NCI-H187 (cell line): ENCODE measurements at regions not wholly inside any gene's neighbourhood (a gene's known extent, or its start where the extent isn't known, plus 50 kb on each side); places are given as distances from the start of the nearest gene placed in this dataset.
"Not testable (repeated sequence)": the region's sequence is repeated elsewhere in the genome, so short reads cannot be mapped to it uniquely, and the experiment has no call there.

ENCODE experiments used
- DNase-seq, 2 experiments: peaks; one replicate each; lab custom pipeline; 2025; lab: John Stamatoyannopoulos, UW

DNA sequence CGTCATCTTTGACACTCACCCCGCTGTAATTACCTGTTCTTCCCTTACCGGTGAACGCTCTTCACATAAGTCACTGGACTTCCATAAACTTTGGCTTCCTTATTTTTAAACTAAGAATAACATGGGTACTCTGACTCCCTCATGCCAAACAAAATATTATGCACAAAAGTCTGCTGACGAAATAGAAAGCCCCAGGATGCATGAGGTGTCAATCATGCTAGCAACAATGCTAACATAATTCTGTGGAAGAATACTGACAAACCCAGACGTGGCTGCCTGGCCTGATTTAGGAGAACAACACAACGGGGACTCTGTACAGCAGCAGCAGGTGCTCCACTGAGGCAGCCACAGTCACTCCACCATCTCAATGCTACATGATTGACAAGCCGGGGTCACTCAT lies 137.5 kb downstream of the CCDC71L start:
- DNase-seq, result no peak

DNA sequence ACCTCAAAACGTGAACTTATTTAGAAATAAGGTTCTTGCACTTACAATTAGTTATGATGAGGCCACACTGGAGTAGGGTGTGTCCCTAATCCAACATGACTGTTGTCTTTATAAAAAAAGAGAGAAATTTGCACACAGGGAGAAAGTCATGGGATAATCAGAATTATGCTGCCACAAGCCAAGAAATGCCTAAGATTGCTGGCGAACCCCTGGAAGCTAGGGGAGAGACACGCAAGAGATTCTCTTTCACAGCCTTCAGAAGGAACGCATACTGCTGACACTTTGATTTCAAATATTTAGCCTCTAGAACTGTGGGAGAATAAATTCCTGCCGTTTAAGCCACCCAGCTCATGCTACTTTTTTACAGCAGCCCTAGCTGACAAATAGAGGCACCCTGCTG lies 138.3 kb downstream of the CCDC71L start:
- no peak for DNase-seq

DNA sequence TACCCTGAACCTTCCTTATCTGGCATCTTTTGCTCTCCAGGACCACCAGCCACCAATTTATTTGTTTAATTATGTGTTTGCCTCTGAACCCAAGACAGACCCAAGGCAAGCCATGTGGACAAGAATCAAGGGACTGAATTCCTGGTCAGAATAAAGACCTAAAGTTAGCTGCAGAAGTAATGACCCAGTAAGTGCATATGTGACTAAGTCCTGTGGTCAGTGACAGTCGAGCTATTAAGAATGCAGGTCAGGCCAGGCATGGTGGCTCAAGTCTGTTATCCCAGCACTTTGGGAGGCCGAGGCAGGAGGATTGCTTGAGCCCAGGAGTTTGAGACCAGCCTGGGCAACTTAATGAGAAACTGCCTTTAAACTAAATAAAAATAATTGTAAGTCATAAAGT lies 139.4 kb downstream of the CCDC71L start:
- no peak for DNase-seq

DNA sequence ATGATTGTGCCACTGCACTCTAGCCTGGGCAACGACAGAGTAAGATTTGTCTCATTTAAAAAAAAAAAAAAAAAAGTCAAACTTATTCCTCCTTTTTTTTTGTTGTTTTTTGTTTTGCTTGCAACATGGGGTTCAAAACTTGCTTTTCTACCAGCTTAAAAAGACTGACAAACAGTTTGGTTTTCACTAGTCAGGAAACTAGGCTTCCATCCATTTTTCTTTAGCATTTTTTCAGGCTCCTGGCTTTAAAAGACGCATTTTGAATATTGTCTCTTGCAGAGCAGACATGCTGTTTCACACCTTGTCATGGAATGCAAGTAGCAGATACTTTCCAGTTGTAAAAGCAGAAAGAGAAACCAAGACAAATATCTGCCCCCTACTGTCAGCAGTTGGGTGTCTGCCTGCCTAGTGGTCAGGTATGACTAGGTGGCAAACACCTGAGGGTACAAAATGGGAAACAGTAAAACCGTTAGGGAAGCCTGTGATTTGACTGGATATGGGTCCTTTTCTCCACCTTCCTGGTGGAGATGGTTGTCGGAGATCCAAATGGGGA lies 139.9 kb downstream of the CCDC71L start:
- DNase-seq, result no peak

DNA sequence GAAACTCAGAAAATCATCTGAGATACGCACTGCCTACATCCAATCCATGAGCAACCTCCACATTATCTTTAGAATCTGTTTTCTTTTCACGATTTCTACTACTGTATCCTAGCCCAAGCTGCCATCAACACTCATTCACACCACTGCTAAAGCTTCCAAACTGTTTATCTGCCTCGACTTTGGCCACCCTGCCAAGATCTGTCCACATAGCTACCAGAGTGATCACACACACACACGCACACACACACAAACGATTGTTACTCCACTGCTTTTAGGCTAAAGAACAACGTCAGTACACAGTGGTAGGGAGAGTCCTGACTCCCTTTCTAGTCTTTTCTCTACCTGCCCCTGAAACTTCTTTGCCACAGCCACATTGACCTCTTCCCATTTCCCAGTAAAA lies 142.0 kb downstream of the CCDC71L start:
- DNase-seq, result no peak

DNA sequence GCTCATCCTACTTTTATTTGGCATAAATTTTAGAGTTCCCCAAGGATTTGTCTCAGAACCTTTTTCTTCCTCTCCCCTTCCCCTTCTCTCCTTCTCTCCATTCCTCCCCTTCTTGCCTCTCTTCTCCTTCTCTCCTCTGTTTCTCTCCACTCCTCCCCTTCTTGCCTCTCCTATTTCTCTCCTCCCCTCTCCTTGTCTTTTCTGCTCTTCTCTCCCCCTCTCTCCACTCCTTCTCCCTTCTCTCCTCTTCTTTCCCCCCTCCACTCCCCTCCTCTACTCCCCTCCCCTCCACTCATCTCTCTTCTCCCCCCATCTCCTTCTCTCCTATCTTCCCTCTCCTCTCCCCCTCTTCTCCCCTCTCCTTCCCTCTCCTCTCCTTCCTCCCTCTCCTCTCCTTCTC lies 142.7 kb downstream of the CCDC71L start:
- DNase-seq, result no peak

DNA sequence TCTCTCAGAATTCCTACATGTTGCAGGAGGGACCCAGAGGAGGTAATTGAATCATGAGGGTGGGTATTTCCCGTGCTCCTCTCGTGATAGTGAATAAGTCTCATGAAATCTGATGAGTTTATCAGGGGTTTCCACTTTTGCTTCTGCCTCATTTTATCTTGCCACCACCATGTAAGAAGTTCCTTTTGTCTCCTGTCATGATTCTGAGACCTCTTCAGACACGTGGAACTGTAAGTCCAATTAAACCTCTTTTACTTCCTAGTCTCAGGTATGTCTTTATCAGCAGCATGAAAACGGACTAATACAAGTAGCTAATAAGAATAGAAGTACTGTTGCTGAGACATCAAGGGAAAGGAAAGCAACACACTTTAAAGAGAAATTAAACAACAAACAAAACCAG lies 143.4 kb downstream of the CCDC71L start:
- DNase-seq, result no peak

DNA sequence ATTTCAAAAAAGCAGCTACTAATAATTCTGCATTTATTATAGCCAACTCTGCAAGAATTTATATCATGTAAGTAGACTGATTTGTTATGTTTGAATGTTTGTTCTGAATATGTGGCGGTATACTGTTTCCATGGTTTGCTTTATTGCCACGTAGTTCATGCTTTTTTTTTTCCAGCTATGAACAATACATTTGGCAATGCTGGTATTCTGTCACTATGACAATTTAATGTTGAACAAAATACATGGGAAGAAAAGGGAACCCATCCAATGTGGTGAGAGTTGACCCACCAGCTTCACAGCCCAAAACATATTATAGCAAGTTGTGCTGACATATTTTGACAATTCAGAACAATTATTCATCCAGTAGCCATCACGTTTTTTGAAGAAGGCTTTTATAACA lies 145.6 kb downstream of the CCDC71L start:
- DNase-seq, result no peak

DNA sequence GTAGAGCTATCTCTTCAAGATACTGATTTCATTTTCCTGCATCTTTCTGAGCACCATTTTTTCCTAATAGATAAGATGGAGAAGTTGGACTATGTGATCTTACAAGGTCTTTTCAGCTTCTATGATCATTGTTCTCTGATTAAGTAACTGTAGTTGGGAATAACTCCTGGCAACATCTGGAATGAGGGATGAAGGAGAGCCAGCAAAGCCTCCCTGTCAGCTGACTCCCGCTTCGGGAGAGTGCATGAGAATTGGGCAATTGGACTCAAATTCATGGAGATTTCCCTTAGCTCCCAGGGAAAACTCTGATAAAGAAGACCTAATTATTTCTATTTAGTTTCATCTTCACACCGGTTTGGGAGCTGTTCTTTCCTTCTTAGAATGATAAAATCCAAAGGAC lies 146.1 kb downstream of the CCDC71L start:
- DNase-seq, result no peak

DNA sequence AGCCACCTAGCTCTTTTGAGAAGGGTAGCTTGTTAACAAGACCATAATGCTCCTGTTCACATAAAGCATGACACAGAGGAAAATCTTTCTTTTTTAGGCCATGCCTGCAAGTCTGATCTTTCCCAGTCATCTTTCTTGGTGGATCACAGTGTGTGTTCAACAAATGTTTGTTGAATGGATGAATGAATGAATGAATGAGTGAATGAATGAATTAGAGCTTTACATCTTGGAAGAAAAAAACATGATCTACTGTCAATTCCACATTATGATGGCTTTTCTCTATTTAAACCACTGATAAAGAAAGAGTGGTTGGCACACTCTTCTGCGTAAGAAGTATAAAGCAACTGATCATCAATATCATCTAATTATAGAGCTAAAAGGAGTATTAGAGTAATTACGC lies 148.7 kb downstream of the CCDC71L start:
- no peak for DNase-seq

DNA sequence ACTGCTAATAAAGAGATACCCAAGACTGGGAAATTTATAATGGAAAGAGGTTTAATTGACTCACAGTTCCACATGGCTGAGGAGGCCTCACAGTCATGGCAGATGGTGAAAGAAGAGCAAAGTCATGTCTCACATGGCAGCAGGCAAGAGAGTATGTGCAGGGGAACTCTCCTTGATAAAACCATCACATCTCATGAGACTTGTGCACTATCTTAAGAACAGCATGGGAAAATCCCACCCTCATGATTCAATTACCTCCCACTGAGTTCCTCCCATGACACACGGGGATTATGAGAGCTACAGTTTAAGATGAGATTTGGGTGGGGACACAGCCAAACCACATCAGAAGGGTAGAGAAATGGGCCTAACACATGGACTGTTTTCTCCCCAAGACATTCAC lies 156.3 kb downstream of the CCDC71L start:
- no peak for DNase-seq

DNA sequence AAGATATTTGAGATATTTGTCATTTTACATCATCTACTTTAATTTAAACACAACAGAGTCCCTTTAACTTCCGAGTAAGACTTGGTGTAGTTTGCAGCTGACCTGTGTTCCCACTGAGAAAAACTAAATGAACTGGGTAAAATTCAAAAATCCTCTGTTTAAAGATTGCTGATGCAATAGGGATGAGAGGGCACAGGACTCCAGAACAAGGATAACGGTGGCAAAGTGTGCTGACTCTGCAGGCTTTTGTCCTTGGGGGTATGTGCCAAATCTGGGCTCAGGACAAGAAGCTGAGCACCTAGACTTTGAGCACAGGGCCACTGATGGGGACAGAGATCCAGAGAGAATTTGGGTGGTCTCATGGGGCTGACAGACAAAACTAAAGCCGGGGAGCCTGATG lies 156.8 kb downstream of the CCDC71L start:
- DNase-seq, result no peak

DNA sequence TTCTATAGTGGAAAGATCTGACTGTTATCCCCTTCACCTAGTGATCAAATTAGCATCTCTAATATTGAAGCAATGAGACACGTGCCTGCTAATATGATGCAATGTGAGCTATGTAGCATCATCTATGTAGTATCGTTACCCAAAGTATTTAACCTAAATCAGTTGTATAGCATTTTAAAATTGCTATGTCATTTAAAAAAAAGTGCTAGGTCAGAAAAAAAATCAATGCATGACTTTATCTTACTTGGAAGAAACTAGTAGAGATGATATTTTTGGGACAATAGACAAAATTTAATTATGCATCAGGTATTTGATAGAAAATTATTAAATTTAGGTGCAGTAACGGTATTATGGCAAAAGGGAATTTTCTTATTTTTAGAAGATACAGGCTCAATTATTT lies 157.3 kb downstream of the CCDC71L start:
- DNase-seq, result no peak

DNA sequence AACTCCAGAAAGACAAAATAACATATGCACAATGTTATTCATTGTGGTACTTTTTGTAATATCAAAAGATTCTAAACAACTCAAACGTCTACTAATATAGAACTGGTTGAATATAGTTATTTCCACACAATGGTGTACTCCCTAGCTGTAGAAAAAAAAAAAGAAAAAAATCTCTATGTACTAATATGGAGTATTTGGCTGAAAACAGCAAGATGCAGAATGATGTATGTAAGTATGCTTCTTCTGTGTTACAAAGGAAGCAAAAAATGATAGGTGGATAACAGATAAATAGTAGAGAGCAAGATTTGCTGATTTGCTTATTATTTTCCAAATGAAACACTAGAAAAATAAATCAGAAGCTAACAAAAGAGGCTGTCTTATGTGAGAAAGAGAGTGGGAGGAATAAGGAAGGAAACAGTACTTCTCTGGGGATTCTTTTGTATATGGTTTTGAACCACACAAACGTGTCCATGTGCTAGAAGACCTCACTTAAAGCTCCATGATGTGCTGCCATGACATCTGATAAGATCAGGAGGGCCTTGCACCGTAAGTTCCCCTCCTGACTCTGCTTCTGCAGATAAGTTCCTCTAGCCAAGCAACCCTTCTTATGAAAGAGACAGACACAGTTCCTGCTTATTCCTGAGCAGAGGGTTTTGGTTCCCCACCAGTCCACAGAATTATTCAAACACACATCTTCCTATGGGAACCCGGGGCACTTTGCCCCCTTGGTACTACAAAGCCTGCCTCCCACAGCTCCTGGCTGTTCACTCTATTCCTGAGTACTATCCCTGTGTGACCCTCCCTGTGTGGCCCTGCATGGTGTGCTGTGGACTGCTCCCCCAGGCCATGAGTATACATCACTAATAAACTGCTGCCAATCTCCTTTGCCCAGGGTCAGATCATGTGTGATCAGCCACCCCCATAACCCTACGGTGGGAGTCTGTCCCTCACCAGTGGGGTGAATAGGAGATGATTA lies 159.1 kb downstream of the CCDC71L start:
- no peak for DNase-seq

DNA sequence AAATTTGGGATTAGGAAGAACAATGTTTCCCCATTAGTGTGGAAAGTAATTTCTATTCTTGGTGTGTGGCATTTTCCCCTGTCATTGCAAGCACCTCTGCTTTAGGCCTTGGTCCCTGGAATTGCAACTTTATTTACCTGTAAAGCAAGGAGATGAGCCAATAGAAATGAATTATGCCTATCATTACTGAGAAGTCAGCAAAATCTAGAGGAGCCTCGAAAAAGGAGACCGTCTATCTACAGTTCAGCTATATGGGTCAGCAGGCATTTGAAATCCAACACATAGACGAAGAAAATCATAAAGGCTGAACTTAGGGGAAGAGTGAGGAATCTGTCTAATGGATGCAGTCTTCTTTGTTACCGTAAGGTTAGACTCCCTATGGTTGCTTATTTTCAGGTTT lies 161.1 kb downstream of the CCDC71L start:
- no peak for DNase-seq

DNA sequence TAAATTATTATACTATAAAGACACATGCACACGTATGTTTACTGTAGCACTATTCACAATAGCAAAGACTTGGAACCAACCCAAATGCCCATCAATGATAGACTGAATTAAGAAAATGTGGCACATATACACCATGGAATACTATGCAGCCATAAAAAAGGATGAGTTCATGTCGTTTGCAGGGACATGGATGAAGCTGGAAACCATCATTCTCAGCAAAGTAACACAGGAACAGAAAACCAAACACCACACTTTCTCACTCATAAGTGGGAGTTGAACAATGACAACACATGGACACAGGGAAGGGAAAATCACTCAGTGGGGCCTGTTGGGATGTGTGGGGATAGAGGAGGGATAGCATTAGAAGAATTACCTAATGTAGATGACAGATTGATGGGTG lies 163.0 kb downstream of the CCDC71L start:
- not testable (repeated sequence) for DNase-seq

DNA sequence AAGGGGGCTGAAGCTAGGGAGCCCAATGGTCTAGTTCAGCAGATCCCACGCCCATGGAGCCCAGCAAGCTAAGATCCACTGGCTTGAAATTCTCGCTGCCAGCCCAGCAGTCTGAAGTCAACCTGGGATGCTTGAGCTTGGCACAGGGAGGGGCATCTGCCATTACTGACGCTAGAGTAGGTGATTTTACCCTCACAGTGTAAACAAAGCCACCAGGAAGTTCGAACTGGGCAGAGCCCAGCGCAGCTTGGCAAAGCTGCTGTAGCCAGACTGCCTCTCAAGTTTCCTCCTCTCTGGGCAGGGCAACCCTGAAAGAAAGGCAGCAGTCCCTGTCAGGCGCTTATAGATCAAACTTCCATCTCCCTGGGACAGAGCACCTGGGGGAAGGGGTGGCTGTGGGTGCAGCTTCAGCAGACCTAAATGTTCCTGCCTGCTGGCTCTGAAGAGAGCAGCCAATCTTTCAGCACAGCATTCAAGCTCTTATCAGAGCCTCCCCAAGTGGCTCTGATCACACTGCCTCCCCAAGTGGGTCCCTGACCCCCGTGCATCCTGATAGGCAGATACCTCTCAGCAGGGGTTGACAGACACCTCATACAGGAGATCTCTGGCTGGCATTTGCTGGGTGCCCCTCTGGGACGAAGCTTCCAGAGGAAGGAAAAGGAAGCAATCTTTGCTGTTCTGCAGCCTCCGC lies 167.8 kb downstream of the CCDC71L start:
- no peak for DNase-seq

DNA sequence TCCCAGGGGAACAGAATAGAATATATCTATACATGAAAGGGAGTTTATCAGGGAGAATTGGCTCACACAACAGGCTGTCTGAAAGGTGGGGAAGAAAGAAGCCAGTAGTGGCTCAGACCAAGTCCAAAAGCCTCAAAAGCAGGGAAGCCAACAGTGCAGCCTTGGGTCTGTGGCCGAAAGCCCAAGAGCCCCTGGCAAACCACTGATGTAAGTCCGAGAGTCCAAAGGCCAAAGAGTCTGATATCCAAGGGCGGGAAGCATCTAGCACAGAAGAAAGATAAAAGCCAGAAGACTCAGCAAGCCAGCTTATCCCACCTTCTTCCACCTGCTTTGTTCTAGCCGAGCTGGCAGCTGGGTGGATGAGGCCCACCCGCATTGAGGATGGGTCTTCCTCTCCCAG lies 172.5 kb downstream of the CCDC71L start:
- no peak for DNase-seq

DNA sequence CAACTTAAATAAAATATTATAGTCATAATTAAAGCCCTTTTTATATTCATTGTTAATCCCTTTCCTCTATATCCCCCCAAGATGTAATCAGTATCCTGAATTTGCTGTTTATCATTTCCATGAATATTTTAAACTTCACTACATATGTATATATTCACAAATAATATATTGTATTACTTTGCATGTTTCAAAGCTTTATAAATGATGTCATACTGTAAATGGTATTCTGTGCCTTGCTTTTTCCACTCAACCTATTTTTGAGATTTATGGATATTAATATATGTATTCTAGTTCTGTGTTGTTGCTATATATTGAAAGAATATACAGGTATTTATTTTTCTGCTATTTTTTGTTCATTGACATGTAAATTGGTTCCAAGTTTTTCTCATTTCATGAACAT lies 173.1 kb downstream of the CCDC71L start:
- no peak for DNase-seq

DNA sequence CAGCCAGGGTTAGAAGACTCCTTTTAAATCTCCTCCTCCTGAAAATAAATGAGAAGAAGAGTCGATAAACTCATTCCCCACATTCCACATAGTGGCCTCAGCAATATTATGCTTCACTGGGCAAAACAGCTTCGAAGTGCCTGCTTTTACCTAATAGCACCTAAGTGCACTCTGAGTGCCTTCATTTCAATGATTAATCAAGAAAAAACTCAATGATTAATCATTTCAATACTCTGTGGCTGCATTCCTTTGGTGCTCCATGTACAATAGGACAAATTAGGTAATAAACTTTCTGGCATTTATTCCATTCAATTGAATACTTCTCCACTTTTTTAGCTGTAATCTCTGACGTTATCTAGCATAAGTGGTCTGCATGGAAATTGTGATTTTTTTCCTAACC lies 174.6 kb downstream of the CCDC71L start:
- DNase-seq, result no peak

DNA sequence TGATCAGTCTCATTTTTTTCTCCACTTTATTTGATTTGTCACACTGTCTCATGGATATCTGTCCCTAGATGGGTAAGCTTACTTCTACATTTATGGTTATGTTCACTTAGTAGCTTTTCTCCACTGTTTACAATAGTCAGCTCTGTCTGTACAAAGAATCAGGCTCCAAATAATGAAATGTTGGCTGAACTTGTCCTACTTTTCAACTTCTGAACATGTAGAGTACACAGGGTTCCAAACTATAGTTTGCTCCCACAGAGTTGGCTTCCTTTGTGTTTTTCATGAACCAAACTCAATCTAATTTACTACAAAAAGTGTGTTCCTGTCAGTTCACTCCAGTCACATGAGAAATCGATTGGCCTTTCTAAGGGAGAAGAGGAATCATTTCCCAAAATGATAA lies 175.0 kb downstream of the CCDC71L start:
- no peak for DNase-seq

DNA sequence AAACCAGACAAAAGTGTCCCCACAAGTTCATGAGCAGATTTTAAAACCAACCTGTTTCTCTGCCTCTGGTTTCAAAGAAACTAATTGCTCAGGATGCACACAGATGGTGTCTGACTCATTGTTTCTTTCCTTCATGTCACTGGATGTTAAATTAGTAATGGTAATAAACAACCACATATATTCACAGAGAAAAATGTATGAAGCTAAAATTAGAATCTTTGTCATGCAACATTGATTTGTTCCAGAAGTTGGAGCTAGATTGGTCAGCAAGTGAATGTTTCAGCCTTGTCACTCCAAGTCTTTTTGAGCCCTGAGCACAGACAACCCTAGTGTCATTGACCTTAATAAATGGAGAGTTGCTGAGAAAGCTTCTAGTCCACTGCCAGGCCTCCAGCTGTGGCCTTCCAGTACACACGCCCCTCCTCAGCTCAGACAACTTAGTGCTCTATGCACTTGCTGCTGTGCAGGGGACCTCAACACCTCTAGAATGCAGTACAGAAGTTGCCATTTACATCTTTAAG lies 175.9 kb downstream of the CCDC71L start:
- DNase-seq, result no peak

DNA sequence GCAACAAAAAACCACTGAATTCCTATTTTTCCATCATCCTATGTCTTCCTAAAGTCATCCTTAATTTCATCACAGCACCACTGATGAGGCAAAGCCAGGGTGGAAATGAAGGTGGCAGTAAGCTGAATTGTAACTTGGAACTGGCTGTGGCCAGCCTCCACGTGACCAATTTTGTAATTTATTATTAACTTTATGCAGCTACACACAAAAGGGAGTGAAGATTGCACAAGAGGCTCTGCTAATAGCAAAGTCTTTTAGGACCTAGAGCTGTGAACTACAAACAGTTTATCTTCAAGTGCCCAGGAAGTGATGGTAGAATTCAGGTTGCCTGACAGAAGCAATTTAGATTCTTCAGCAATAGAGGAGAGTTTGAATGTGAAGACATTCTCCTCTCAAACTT lies 176.4 kb downstream of the CCDC71L start:
- DNase-seq, result no peak
